NCI-H146 treated with DMSO at 0.1 percent for 48 hours (cell line): ENCODE measurements at regions not wholly inside any gene's neighbourhood (a gene's known extent, or its start where the extent isn't known, plus 50 kb on each side); places are given as distances from the start of the nearest gene placed in this dataset.

Source experiments
- DNase-seq: peaks from one replicate; lab custom pipeline; 2025; ENCODE audit not compliant: unreplicated experiment; lab: John Stamatoyannopoulos, UW

- no peak for DNase-seq
Observed at GRCh38 chr16:64543441-64543840, 578.4 kb downstream of the CDH11 start.

GRCh38 chr16:64543031-64543430 is 578.8 kb downstream of the CDH11 start:
- DNase-seq = no peak

GRCh38 chr16:64542152-64542551 is 579.7 kb downstream of the CDH11 start:
- DNase-seq = no peak

GRCh38 chr16:64541621-64542020 is 580.2 kb downstream of the CDH11 start:
- no peak for DNase-seq

- no peak for DNase-seq
Observed at GRCh38 chr16:64540434-64540833, 581.4 kb downstream of the CDH11 start.

GRCh38 chr16:64539811-64540371 is 582.0 kb downstream of the CDH11 start:
- DNase-seq = no peak

- DNase-seq = no peak
Observed at GRCh38 chr16:64534180-64534780, 587.6 kb downstream of the CDH11 start.

- no peak for DNase-seq
Observed at GRCh38 chr16:64532691-64533090, 589.2 kb downstream of the CDH11 start.

- DNase-seq = no peak
Observed at GRCh38 chr16:64532117-64532516, 589.7 kb downstream of the CDH11 start.

GRCh38 chr16:64531401-64531800 is 590.5 kb downstream of the CDH11 start:
- DNase-seq = no peak

- DNase-seq = no peak
Observed at GRCh38 chr16:64522548-64522947, 599.3 kb downstream of the CDH11 start.

GRCh38 chr16:64513871-64514270 is 608.0 kb downstream of the CDH11 start:
- DNase-seq = no peak

GRCh38 chr16:64507240-64508024 is 614.4 kb downstream of the CDH11 start:
- DNase-seq = no peak

GRCh38 chr16:64499211-64499610 is 622.7 kb downstream of the CDH11 start:
- no peak for DNase-seq

GRCh38 chr16:64498363-64498762 is 623.5 kb downstream of the CDH11 start:
- DNase-seq = no peak

- no peak for DNase-seq
Observed at GRCh38 chr16:64493709-64494108, 628.2 kb downstream of the CDH11 start.

GRCh38 chr16:64489449-64489848 is 632.4 kb downstream of the CDH11 start:
- DNase-seq = no peak

- no peak for DNase-seq
Observed at GRCh38 chr16:64486561-64486960, 635.3 kb downstream of the CDH11 start.

GRCh38 chr16:64481497-64481896 is 640.4 kb downstream of the CDH11 start:
- DNase-seq = no peak

- no peak for DNase-seq
Observed at GRCh38 chr16:64478252-64478906, 643.5 kb downstream of the CDH11 start.

GRCh38 chr16:64475627-64476351 is 646.1 kb downstream of the CDH11 start:
- no peak for DNase-seq
